Left ventricle myocardium inferior (tissue), 1 donor: ENCODE measurements at regions not wholly inside any gene's neighbourhood (a gene's known extent, or its start where the extent isn't known, plus 50 kb on each side); places are given as distances from the start of the nearest gene placed in this dataset.

Experiments used
- DNase-seq: peaks from one replicate; pipeline ENCODE4 v3.0.0-alpha.2; 2020
- H3K27ac ChIP-seq: fragments of 200-600 bp; replicated peaks from 2 replicates; pipeline ENCODE4 v1.8.0; 2021
- H3K27me3 ChIP-seq: fragments of 200-600 bp; 2 replicates; pipeline ENCODE4 v1.8.0; 2021; ENCODE audit warnings: low read depth
- H3K36me3 ChIP-seq: fragments of 200-600 bp; 2 replicates; pipeline ENCODE4 v1.8.0; 2021
- H3K4me1 ChIP-seq: fragments of 200-600 bp; 2 replicates; pipeline ENCODE4 v1.8.0; 2021
- H3K4me3 ChIP-seq: fragments of 200-600 bp; 2 replicates; pipeline ENCODE4 v1.8.0; 2021; ENCODE audit warnings: mild to moderate bottlenecking, moderate library complexity
- H3K9me3 ChIP-seq: fragments of 200-600 bp; replicated peaks from 2 replicates; pipeline ENCODE4 v1.8.0; 2021
- CTCF ChIP-seq: fragments of 200-600 bp; IDR thresholded peaks from 2 replicates; pipeline ENCODE4 v1.8.0; 2021; ENCODE audit warnings: antibody characterized with exemption, mild to moderate bottlenecking, borderline replicate concordance
- intact Hi-C: fragments of 100-400 bp; cut with micrococcal nuclease; formaldehyde crosslinking; loops from one replicate; pipeline ENCODE4 v1.11.0; 2022
- donor health status: DM: no; HTN: yes; CAD: no; lungs with severe emphysema.

DNA sequence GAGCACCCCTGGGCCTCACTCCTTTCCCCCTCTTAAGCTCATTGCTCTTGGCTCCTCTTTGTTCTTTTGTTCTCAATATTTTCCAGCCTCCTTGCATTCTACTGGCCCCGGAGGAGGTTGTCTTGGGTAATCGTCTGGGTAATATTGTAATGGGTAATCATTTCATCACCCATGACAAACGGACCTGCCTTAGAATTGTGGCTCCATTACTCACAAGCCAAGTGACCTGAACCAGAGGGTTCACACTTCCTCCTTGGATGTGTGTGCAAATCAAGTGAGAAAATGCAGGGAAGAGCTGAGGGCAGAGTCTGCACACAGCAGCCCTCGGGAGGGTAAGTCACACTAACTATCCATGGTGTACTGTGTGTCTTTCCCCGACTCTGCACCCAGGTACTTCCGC is 305.0 kb downstream of the BUD13 start:
- no peaks in the 10 kb centered on the region for H3K9me3 ChIP-seq
- no peak for DNase-seq
- no peak overlapping the region for H3K4me3 ChIP-seq
- H3K27ac ChIP-seq, result no peak overlapping the region
- peaks cover 9% of the 10 kb centered on the region for H3K4me1 ChIP-seq
- intact Hi-C loops, result no loop called here
- H3K36me3 ChIP-seq, result no peaks in the 10 kb centered on the region
- H3K27me3 ChIP-seq, result peaks cover 18% of the 10 kb centered on the region
- no peak for TF ChIP-seq CTCF

DNA sequence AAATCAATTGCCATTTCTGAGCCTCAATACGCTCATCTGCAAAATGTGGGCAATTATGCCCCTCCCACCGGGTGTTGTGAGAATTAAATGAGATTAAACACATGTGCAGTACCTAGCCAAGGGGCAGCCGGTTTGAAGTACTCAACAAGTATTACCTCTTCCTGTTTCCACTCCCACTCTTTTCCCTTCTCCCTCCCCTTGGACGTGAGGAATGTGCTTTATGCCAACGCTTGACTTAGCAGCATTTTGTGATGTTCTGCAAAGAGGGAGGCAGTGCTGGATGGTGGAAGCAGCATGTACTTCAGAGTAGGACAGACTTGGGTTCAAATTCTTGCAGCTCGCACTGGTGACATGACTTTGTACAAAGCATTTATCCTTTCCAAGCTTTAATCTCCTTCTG is 306.0 kb downstream of the BUD13 start:
- intact Hi-C loops, result no loop called here
- Histone ChIP-seq H3K4me3 (no peak overlapping the region), H3K4me1 (peaks cover under 1% of the 10 kb centered on the region), H3K27ac (no peak overlapping the region), H3K9me3 (no peaks in the 10 kb centered on the region), H3K27me3 (peaks cover 21% of the 10 kb centered on the region), H3K36me3 (no peaks in the 10 kb centered on the region)
- TF ChIP-seq CTCF, result no peak
- DNase-seq, result no peak

- no peaks in the 10 kb centered on the region for H3K9me3 ChIP-seq
- H3K27ac ChIP-seq, result no peak overlapping the region
- intact Hi-C loops, result no loop called here
- H3K4me1 ChIP-seq, result no peaks in the 10 kb centered on the region
- DNase-seq, result no peak
- H3K36me3 ChIP-seq, result no peaks in the 10 kb centered on the region
- H3K27me3 ChIP-seq, result peaks cover 27% of the 10 kb centered on the region
- no peak for TF ChIP-seq CTCF
- no peak overlapping the region for H3K4me3 ChIP-seq
These were observed 306.6 kb downstream of the BUD13 start for GRCh38 chr11:116466191-116466590.

DNA sequence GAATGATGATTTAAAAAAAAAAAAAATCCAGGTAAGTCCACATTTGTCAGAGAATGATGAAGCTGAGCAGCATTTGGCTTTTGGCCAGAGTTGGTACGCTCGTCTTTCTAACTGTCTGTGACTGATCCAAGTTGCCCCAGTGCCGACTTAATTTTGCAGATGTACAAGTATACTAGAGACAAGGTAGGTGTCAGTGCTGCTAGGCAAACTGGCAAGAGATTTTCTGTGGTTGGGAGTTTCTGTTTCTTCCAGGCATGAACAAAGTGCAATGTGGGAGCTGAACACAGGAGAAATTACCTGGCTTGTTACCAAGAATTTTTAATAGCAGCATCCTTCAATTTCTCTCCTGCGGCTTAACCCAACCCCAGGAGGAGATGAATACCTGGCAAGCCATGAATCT is 307.7 kb downstream of the BUD13 start:
- H3K9me3 ChIP-seq, result no peaks in the 10 kb centered on the region
- H3K4me3 ChIP-seq, result no peak overlapping the region
- H3K36me3 ChIP-seq, result no peaks in the 10 kb centered on the region
- intact Hi-C loops, result no loop called here
- no peaks in the 10 kb centered on the region for H3K4me1 ChIP-seq
- no peak for DNase-seq
- H3K27me3 ChIP-seq, result peaks cover 34% of the 10 kb centered on the region
- TF ChIP-seq CTCF, result no peak
- H3K27ac ChIP-seq, result no peak overlapping the region

DNA sequence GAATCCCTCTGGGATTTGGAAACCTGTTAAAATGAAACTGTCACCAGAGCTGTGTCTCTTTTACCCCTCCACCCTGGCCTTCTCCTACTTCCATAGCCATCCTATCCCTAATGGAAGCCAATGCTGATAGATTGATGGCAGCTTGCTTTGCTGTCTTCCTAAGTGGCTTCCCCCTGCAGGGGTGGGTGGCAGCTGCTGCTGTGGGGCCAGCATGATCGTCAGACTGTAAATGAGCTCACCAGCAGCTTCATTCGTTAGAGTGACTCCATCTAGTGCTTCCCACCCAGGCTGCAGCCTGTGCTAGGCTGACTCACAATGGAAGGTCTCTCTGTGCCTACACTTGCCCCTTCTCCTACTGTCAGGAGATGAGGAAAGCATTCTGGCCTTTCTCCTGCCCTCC is 311.0 kb downstream of the BUD13 start:
- DNase-seq, result no peak
- no peak for TF ChIP-seq CTCF
- H3K36me3 ChIP-seq, result no peaks in the 10 kb centered on the region
- no peak overlapping the region for H3K4me3 ChIP-seq
- no peaks in the 10 kb centered on the region for H3K4me1 ChIP-seq
- peaks cover 44% of the 10 kb centered on the region for H3K27me3 ChIP-seq
- intact Hi-C loops, result no loop called here
- H3K27ac ChIP-seq, result no peak overlapping the region
- H3K9me3 ChIP-seq, result no peaks in the 10 kb centered on the region
